ENCODE measurements at regions not wholly inside any gene's neighbourhood (a gene's known extent, or its start where the extent isn't known, plus 50 kb on each side); places are given as distances from the start of the nearest gene placed in this dataset.

DNA sequence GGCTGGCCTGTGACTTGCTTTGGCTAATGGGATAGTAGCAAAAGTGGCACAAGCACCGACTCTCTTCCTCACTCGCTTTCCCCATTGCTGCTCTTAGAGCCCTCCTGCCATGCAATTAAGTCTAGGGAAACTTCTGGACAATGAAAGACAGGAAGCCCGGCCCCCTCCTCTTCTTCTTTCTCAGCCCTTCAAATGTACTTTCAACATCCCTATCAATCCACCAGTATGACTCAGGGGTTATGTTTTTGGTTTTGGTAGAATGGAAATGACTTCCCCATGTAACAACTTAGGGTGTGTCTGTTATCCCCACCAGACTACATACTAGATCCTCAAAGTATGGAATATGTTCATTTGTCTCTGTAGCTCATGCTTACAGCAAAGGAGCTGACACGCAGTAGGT, 139.0 kb upstream of the GDF10 start:
- H3K27me3 ChIP-seq: peaks cover 0 to 29% (median 0%) of the 10 kb centered on the region in 4 donors
- H3K4me3 ChIP-seq: no peak overlapping the region
- no peak for DNase-seq
- TF ChIP-seq, protein P1, sequence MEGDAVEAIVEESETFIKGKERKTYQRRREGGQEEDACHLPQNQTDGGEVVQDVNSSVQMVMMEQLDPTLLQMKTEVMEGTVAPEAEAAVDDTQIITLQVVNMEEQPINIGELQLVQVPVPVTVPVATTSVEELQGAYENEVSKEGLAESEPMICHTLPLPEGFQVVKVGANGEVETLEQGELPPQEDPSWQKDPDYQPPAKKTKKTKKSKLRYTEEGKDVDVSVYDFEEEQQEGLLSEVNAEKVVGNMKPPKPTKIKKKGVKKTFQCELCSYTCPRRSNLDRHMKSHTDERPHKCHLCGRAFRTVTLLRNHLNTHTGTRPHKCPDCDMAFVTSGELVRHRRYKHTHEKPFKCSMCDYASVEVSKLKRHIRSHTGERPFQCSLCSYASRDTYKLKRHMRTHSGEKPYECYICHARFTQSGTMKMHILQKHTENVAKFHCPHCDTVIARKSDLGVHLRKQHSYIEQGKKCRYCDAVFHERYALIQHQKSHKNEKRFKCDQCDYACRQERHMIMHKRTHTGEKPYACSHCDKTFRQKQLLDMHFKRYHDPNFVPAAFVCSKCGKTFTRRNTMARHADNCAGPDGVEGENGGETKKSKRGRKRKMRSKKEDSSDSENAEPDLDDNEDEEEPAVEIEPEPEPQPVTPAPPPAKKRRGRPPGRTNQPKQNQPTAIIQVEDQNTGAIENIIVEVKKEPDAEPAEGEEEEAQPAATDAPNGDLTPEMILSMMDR (IDR thresholded peaks at IDR 0.05): no peak
- TF ChIP-seq POLR2A (IDR thresholded peaks at IDR 0.05): no peak
- no peaks in the 10 kb centered on the region for H3K9me3 ChIP-seq
- H3K27ac ChIP-seq: no peak overlapping the region
- H3K36me3 ChIP-seq: no peaks in the 10 kb centered on the region
- 66 to 83% methylated on average over 4 of the region's 4 CpGs for WGBS, 2 donors
- intact Hi-C loops (cut with DNase I): no loop called here
- H3K4me1 ChIP-seq: peaks cover 8 to 21% (median 11%) of the 10 kb centered on the region in 3 donors

DNA sequence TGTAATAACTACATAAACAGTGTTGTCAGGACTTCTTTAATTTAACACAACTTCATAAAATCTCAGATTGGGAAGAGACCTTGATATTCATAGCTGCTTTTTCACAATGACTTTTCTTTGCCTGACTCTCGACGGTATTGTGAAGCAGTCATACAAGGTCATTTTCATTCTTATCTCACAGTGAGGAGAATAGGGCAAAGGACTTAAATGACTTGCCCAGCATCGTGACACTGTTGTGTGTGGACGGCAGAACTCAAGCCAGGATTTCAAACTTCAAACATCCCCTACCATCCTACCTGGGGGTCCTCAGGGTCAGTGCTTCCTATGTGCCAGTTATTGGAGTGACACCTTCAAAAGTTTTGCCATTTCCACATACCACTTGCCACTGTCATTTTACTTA, 138.5 kb upstream of the GDF10 start:
- no peaks in the 10 kb centered on the region for H3K9me3 ChIP-seq
- no peaks in the 10 kb centered on the region for H3K36me3 ChIP-seq
- WGBS, 2 donors: 62 to 71% methylated on average over 4 of the region's 4 CpGs
- peaks cover 8 to 26% (median 15%) of the 10 kb centered on the region in 3 donors for H3K4me1 ChIP-seq
- intact Hi-C loops (cut with DNase I): no loop called here
- H3K4me3 ChIP-seq: no peak overlapping the region
- peaks cover 0 to 29% (median 0%) of the 10 kb centered on the region in 4 donors for H3K27me3 ChIP-seq
- TF ChIP-seq POLR2A (IDR thresholded peaks at IDR 0.05): no peak
- TF ChIP-seq, protein P1 (IDR thresholded peaks at IDR 0.05): no peak
- no peak overlapping the region for H3K27ac ChIP-seq
- no peak for DNase-seq

DNA sequence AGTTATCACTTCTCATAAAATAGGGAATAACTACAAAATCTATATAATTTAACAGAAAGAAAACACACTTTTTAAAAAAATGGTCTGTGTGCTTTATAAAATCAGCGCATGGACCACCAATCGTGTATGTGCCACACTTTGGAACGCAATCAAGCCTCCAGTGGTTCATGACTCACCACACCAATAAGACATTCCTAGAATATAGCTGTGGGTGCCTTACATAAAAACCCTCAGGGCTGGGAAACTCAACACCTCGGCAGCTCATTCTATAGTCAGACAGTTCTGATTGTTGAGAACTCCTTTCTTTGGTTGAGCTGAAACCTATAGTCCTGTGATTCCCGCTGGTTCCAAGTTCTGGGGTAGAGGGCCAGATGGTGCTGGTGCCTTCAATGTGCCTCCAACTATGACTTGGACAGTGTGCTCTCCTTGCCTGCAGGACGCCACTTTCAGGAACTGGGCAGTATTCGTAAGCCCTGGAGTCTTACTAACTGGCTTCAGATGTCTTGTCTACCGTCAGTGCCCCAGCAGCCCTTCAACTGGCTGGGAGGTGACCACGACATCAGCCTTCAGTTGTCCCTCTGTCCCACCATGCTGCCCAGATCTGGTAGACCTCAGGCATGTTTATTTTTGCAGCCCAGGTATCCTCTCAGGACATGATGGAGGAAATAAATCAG, 135.7 kb upstream of the GDF10 start:
- no peak for TF ChIP-seq POLR2A (IDR thresholded peaks at IDR 0.05)
- TF ChIP-seq, protein P1 (IDR thresholded peaks at IDR 0.05): no peak
- peaks cover 0 to 26% (median 0%) of the 10 kb centered on the region in 4 donors for H3K27me3 ChIP-seq
- DNase-seq: no peak
- H3K4me3 ChIP-seq: no peak overlapping the region
- no peaks in the 10 kb centered on the region for H3K9me3 ChIP-seq
- H3K4me1 ChIP-seq: peaks cover 8 to 33% (median 15%) of the 10 kb centered on the region in 3 donors
- H3K27ac ChIP-seq: no peak overlapping the region
- intact Hi-C loops (cut with DNase I): no loop called here
- 64 to 67% methylated on average over 7 to 9 of the region's 9 CpGs for WGBS, 2 donors
- no peaks in the 10 kb centered on the region for H3K36me3 ChIP-seq

DNA sequence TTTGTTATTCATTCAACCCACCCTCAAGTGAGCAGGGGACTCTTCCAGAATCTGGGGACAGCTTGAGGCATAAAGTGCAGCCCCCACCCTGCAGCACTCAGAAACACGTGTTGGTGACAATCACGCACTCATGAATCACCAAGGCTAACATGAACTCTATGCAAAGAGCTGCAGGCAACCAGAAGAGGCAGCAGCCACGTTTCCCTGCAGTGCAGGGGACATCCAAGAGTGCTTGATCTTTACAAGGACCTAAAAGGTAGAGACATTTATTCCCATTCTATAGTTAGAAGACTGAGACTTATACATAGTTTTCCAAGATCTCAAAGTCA, 135.2 kb upstream of the GDF10 start:
- H3K27me3 ChIP-seq: peaks cover 0 to 25% (median 0%) of the 10 kb centered on the region in 4 donors
- intact Hi-C loops (cut with DNase I): no loop called here
- H3K36me3 ChIP-seq: no peaks in the 10 kb centered on the region
- no peak overlapping the region for H3K27ac ChIP-seq
- WGBS, 2 donors: 40% methylated on average over 3 of the region's 3 CpGs; no CpG with 5 or more reads in 1 of the 2 donors
- TF ChIP-seq POLR2A (IDR thresholded peaks at IDR 0.05): no peak
- TF ChIP-seq, protein P1 (IDR thresholded peaks at IDR 0.05): no peak
- peaks cover 8 to 33% (median 15%) of the 10 kb centered on the region in 3 donors for H3K4me1 ChIP-seq
- H3K4me3 ChIP-seq: no peak overlapping the region
- DNase-seq: no peak
- H3K9me3 ChIP-seq: no peaks in the 10 kb centered on the region

DNA sequence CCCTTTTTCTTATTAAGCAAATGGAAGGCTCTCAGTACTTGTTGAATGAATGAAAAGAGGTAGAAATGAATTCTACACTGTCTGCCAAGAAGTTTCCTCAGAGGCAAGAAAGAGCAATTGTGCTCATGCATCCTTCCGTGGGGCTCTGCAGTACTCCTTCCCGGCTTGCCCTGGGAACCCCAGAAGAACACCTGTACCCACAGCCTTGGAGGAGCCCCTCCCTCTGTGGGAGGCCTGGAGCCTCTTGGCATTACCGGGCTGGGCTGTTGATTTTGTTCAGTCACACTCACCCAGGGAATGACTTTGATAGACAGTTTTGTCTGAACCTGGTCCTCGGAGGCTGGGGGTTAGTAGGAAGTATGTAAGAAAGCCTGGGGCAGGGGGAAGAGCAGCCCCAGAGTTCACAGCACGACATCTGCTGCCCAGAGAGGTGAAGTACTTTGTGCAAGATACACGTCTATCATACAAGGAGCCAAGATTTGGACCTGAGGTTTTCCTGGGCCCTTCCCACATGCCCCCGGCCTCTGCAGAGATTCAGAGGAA, 134.8 kb upstream of the GDF10 start:
- Histone ChIP-seq H3K27me3 (peaks cover 0 to 24% (median 0%) of the 10 kb centered on the region in 4 donors), H3K9me3 (no peaks in the 10 kb centered on the region), H3K36me3 (no peaks in the 10 kb centered on the region), H3K4me3 (peak overlapping the region; percentile 4 to 58 (median 26)), H3K4me1 (peaks cover 8 to 33% (median 15%) of the 10 kb centered on the region in 3 donors), H3K27ac (peak overlapping the region in 3 of 4 donors; percentile 32 to 75 (median 70))
- intact Hi-C loops (cut with DNase I): no loop called here
- WGBS, 2 donors: 32 to 44% methylated on average over 6 to 7 of the region's 7 CpGs
- no peak for DNase-seq
- TF ChIP-seq, protein P1 (IDR thresholded peaks at IDR 0.05): no peak
- no peak for TF ChIP-seq POLR2A (IDR thresholded peaks at IDR 0.05)
